ENCODE measurements at regions not wholly inside any gene's neighbourhood (a gene's known extent, or its start where the extent isn't known, plus 50 kb on each side); places are given as distances from the start of the nearest gene placed in this dataset.

DNA sequence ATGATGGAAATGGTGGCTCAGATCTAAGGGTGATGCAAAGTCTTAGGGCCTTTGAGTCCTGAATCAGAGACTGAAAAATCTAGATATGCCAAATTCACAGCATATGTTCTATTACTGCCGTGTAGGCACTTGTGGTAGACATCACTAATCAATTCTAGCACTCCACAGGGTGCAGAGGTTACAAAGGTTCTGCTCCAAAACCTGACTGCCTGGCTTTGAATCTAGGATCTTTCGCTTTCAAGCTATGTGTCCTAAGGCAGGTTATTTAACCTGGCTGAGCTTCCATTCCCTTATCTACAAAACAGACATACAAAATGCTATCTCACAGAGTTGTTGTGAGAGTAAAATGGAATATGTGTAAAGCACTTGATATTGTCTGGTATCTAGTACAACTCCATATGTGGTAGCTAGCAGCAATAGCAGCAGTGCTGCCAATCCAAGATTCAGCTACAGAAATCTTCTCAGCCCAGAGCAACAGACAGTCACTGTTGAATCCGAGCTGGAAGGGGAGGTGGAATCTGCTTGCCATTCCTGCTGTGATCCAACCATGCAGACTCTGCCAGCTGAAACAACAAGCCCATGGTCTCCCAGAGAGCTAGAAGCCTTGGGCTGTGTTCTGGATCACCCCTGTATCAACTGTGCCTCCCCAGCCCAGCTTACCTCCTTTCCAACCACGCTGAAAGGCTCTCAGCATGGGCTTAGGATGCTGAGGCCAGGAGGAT lies 206.9 kb downstream of the TFAP2C start:
- no peak for DNase-seq (ENCODE audit: low read depth)

DNA sequence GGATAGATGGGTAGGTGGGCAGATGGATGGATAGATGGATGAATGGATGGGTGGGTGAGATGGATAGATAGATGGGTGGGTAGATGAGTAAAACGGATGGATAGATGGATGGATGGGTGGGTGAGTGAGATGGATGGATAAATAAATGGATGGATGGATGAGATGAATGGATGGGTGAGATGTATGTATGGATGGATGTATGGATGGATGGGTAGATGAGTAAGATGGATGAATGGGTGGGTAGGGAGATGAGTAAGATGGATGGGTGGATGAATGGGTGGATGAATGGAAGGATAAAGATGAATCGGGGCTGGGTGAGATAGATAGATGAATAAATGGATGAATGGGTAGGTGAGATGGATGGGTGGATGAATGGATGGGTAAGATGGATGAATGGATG lies 210.1 kb downstream of the TFAP2C start:
- DNase-seq (ENCODE audit: low read depth): no peak

DNA sequence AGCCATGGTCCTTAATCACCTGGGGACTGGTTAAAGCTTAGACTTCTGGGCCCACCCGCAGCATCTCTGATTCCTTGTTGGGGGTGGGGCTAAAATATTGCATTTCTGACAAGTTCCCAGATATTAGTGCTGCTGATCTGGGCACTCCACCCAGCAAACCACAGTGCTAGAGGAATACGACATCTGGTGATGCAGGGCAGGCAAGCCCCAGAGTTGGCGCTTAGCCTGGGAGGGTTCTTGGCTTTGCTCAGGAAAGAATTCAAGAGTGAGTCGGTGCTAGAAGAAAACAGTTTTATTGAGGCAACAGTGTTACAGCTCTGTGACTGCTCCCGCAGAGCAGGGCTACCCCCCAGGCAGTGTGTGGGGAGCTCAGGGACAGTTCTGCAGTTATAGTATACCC lies 210.7 kb downstream of the TFAP2C start:
- no peak for DNase-seq (ENCODE audit: low read depth)

DNA sequence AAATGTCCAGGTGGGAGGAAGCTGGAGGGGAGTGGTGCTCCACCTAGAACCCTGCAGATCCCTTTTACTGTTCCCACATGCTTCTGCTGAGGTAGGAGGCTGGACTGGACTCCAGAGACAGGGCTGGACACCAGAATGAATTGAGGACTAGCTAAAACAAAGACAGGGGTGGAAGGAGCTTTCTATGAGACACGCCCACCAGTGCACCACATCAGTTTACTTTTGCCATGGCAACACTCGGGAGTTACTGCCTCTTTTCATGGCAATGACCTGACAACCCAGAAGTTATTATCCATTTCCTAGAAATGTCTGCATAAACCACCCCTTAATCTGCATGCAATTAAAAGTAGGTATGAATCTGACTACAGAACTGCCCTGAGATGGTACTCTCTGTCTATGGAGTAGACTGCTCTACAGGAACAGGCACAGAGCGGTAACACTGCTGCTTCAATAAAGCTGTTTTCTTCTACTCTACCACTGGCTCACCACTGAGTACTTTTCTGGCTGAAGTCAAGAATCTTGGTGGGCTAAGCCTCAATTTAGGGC lies 211.7 kb downstream of the TFAP2C start:
- DNase-seq (ENCODE audit: low read depth): no peak

DNA sequence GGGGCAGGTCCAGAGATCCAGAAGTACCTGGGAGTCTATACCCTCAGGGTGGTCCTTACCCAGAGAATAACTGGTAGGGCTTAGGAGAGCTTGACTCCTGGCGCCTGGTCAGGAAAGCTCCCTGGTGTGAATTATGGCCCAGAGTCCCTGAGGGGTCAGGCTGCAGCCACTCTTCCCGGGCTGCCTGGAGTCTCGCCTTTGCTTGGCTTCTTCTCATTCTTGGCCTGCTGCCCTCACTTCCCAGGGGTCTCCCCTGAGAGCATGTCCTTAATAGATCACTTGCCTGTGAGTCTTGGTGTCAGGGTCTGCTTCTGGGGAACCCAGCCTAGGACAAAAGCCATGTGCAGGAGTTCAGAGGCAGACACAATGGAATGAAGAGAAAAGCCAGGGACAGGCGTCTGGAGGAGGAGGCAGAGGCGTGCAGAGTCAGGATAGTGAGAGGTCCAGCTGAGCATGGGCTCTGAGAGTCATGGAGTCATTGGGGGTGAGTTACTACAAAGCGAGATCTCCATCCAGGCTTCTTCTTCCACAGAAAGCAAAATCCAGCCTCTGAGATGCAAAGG lies 212.3 kb downstream of the TFAP2C start:
- no peak for DNase-seq (ENCODE audit: low read depth)

DNA sequence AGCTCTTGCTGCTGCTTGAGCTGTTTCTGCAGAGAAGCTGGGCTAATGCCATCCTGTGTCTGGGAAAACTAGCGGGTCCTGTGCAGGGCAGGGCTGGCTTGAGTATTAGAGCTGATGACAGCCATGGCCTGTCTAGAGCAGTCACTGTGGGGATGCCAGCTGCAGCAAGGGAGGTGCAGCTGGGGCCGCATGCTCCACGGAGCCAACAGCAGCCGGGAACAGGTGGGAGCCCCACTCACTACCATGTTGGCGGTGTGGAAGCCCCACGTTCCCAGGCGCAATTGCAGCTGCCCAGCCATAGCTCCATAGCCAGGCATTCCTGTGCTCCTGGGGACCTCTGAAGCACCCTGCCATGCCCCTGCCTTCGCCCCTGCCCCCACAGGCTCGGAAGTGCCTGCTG lies 212.9 kb downstream of the TFAP2C start:
- no peak for DNase-seq (ENCODE audit: low read depth)

DNA sequence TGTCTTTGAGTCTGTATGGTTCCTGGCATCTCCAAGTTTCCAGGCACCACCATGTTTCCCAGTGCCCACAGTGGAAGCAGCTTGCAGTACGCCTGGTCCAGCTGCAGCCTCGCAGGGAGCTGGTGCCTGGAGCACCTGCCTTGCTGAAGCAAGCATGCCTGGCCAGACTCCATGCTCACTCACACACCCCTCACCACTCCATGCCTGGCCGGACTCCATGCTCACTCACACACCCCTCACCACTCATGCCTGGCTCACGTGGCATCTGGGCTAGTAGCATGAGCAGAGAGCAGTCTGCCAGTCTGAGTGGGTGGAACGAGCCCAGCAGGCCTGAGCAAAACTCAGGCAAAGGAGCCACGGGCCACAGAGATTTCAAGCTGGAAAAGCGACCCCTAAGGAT lies 214.3 kb downstream of the TFAP2C start:
- no peak for DNase-seq (ENCODE audit: low read depth)

DNA sequence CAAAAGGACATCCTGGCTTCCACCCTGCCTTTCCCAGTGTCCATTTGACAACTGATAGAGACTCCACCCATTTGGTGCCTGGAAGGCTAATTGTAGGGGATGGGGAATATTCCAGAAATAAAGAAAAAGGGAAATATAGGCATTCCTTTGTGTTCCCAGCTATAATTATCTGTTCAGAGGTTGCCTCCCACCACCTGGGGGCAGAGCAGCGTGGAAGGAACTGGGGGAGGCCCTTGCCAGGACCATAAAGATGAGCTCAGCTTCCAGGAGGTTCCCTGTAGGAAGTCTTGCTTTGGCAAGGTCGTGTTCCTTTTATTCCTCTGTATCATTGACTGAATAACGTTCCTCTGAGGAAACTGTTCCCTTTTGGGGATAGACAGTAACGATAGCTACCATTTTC lies 214.7 kb downstream of the TFAP2C start:
- DNase-seq (ENCODE audit: low read depth): no peak

DNA sequence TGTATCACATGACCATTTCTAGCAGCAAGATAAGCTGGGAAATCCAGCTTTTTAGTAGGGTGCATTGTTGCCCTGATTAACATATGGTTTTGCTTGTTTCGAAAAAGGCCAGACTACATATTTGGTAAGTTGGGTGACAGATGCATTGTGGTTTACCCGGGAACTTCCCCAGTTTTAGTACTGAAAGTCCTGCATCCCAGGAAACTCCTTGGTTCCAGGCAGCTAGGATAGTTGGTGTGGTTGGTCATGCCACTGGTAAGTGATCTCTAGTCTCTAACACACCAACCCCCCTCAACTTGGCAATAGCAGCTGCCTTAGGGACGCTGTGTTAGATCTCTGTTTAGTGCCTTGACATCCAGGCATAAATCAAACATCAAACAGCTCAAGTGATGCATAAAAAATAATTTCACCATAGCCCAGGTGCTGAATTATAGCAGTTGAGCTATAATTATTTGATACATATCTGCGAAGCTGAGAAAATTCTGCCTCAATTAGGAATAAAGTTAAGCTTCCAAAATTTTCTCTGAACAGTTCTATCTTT lies 216.5 kb downstream of the TFAP2C start:
- no peak for DNase-seq (ENCODE audit: low read depth)

DNA sequence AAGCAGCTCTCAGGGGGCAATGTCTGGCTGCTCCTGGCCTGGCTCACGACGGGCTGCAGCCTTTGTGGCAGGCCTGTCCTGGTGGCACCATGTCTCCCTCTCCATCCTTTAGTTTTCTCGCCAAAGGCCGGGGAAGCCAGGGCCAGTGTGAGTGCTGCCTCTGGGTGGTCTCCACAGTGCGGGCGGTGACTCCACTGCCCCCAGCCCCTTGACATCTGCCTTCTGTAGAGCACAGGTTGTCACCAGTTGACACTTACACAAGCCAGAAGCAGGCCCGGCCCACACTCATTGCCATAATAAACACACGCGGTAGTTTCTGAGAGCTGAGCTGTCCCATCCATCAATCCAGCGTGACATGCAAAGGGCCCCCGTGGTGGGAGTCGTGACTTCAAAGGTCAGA lies 219.5 kb downstream of the TFAP2C start:
- DNase-seq (ENCODE audit: low read depth): no peak

DNA sequence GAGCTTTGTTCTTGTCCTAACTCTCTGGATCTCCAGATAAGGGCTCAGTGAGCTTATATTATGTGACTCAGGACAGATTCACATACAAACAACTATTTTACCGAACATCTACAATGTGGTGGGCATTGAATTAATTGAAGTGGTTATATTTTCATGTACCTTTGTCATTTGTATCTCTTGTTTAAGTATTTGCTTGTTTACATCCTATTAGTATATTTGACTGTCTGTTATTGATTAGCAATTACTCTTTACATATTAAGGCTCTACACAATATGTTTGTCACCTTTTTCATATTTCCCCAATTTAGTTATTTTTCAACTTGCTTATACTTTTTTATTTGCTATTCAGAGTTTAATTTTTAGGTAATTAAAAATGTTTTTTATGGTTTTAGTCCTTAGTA lies 222.4 kb downstream of the TFAP2C start:
- no peak for DNase-seq (ENCODE audit: low read depth)

DNA sequence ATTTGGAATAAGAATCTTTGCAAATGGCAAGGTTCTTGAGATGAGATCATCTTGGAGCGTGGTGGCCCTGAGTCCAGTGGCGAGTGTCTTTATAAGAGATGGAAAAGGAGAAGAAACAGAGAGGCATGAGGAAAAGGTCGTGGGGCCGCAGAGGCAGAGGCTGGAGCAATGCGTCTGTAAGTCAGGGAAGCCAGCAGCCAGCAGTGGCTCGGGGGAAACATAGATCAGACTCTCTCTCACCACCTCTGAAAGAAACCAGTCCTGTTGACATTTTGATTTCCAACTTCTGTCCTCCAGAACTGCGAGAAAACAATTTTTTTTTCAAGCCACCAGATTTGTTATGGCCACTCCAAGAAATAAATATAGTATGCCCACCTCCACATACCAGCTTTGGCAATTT lies 226.6 kb downstream of the TFAP2C start:
- no peak for DNase-seq (ENCODE audit: low read depth)

DNA sequence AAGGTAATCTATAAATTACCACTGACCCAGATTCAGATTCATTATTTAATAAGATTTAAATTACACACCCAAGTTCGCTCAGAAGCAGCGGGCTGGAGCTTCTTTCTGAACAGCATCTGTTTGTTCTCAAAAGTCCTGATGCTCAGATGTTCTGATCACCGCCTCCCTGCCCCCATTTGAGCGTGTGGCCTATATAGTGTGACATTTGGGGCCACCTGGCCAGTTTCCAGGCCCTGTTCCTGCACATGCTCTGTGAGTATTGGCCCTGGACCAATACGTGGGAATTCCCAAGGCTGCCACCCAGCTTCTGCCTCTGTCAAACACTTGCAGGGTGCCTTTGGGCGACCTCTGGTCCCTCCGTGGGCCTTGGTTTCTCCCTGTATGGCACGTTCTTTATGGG lies 228.8 kb downstream of the TFAP2C start:
- no peak for DNase-seq (ENCODE audit: low read depth)

DNA sequence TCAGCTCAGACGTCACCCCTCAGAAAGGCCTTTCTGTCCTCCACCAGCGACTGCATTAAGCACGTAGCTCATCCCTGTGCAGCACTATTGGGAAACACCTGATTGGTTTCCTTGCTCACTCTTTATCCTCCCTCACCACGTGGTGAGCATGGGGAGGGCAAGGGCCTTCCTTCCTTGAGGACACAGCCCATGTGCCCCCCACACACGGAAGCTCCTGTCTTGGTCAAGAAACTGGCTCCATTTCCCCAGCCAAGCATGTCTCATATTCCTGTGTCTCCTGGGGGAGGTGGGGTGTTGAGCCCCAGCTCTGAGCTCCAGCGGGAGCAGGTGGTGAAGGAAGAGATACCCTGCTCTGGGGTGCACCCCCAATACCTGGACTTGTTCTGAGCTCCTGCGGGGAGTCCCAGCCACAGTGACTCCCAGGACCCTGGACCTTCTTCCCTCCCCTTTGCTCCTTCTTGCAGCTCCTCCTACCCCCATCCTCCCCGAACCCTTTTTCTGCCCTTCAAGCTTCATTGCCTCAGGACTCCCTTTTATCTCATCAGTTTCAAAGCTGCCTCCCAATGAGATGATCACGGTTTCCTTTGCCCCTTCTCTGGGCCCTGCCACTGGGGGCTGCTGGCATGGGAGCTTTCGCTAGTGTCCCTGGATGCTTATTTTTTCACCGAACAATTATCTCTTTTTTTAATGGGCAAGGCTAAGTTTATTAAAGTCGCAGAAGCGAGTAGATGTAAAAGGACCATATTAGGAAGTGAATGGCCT lies 230.1 kb downstream of the TFAP2C start:
- no peak for DNase-seq (ENCODE audit: low read depth)

DNA sequence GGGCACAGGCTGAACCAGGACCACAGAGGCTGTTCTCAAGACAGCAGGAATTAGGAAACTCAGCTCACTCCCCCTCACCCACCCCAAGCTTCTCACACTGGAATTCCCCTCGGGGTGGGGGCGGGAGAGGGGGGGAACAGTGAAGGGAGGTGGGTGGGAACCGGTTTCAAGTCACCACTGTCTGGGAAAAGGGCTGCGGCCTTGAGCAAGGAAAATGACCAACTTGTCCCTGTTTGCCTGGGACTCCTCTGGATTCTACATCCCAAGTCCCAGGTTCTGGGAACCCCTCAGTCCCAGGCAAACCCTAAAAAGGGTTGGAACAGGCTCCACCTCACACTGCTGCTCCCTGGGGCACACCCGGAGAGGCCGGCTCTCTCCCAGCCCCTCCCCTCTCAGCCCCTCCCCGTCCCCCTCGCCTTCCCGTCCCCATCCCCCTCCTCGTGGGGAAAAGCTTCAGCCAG lies 230.7 kb downstream of the TFAP2C start:
- no peak for DNase-seq (ENCODE audit: low read depth)

DNA sequence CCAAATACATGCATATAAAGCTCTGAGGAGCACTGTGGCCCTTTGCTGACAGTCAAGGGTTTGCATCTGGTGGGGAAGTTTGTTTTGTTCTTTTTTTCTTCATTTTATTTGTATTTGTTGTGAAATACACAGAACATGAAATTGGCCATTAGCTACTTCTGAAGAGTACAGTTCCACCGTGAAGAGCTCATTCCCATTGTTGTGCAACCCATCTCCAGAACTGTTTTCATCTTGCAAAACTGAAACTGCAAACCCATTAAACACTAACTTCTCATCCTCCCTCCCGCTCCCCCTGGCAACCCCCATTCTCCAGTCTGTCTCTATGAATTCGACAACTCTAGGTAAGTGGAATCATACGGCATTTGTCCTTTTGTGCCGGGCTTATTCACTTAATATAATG lies 231.3 kb downstream of the TFAP2C start:
- no peak for DNase-seq (ENCODE audit: low read depth)

DNA sequence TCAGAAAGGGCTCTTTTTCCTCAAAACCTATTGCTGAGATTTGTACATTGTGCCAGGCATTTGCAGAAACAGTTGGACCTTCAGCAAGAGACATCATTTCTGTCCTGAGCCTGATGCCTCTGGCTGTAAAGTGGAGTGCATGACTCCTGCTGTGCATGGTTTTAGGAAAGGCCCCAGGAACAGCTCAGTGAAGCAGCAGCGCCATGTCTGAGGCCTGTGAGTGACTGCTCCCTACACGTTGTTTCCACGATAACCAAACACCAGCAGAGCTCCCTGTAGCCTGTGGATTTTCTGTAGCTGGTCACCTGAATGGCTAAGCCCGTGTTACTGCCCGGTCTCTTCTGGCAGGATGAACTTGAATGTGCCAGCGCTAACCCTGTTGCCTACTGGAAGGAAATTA lies 232.5 kb downstream of the TFAP2C start:
- no peak for DNase-seq (ENCODE audit: low read depth)

DNA sequence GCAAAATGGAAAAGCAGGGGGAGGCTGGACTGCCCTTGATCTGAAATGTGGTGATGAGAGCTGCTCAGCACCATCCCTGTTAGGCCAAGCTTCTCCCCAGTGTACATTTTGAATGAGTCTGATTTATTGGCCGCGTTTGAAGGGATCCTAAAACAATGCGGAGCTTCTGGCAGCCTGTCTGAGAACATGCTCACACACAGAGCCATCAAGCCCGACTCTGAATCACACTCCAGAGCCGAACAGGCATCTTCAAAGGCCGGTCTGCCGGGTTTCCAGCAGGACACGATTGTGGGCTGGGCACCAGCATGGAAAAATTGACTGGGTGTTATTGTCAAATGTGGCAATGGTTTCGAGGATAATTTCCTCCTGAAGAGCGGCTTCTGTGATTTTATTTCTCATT lies 235.9 kb downstream of the TFAP2C start:
- DNase-seq (ENCODE audit: low read depth): no peak

DNA sequence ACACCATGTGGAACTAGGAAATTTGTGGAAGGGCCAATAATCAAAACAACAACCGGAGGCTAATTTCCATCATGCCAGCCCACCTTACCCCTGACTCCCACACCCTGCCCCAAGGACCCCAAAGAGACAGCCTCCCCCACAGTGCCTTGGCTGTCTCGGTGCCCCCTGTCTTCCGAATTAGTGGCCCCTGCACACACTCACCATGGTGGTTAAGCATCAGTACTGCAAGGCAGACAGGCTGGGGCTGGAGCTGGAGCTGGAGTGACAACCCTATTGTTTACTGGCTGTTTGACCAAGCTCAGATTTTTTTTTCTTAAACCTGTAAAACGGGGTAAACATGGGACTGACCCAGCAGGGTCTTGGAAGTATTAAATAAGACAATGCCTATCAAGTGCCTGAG lies 238.0 kb downstream of the TFAP2C start:
- DNase-seq (ENCODE audit: low read depth): no peak

DNA sequence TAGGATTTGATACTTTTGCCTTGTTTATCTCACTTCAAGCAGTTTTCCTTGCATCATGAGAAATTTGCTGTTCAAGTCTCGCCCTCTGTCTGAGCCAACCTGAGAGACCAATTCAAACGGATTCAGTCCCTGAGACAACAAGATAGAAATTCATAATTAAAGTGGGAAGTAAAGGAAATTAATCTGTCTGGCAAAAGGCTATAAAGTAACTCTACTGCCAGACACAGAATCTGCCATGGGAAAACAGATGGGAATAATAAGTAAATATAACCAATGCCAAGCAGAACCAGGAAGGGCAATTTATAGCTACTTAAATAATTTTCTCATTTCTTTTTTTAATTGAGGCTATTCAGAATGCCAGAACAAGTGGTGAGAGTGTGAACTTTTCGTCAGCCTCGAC lies 239.6 kb downstream of the TFAP2C start:
- DNase-seq (ENCODE audit: low read depth): no peak

DNA sequence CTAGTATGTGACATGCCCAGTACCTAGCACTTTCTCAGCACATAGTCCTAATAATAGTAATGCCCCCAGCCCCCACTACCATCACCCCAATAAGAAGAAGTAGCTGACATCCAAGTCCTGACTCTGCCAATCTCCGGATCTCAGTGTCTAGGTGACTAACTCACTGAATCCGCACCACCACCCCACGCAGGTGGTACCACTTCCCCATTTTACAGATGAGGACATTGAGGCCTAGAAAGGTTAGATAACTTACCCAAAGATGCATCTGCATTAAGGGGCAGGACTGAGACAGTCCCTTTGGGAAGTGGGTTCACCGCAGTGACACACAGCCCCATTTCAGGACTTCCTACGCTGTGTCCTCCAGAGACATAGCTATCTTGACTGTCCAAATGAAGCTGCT lies 241.2 kb downstream of the TFAP2C start:
- DNase-seq (ENCODE audit: low read depth): no peak

DNA sequence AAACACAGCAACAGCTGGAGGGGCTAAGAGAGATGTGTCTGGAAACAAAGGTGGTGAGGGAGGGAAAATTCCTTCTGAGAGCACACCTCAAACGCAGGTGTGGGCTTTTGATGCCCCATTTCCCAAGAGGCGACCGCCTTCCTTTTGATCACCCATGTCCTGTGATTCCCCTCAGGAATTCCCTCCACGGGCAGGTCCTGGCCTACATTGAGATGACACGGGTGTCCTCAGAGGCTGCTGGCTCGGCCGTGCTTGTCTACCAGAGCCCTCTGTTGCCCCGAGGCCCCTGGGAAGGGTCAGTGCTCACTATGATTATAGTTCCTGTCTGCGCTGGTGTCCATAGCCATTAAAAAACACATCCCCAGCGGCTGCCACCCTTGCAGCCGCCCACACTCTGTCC lies 242.6 kb downstream of the TFAP2C start:
- DNase-seq (ENCODE audit: low read depth): no peak
